Left lung (tissue), 4 donors: ENCODE measurements at regions not wholly inside any gene's neighbourhood (a gene's known extent, or its start where the extent isn't known, plus 50 kb on each side); places are given as distances from the start of the nearest gene placed in this dataset.

Source experiments
- ATAC-seq: fragments of 200-7000 bp; cut with Tn5 transposase; one replicate; pipeline ENCODE4 v1.9.1; 2020; ENCODE audit warnings: moderate library complexity
- DNase-seq, 4 donors: peaks; one replicate each; pipeline ENCODE4 v3.0.0-alpha.2; 2013 to 2020
- H3K27ac ChIP-seq, 2 donors: fragments of 200-600 bp; sonication (generic) in 1 of 2; one replicate each; pipeline versions ENCODE4 v1.5.0 to v1.8.0; 2020 to 2021
- H3K27me3 ChIP-seq, 2 donors: fragments of 200-600 bp; sonication (generic) in 1 of 2; one replicate each; pipeline versions ENCODE4 v1.5.0 to v1.8.0; 2020 to 2021
- H3K36me3 ChIP-seq, 2 donors: fragments of 200-600 bp; sonication (generic) in 1 of 2; one replicate each; pipeline versions ENCODE4 v1.5.0 to v1.8.0; 2020 to 2021
- H3K4me1 ChIP-seq, 2 donors: fragments of 200-600 bp; one replicate each; pipeline ENCODE4 v1.8.0; 2021
- H3K4me3 ChIP-seq, 2 donors: fragments of 200-600 bp; sonication (generic) in 1 of 2; one replicate each; pipeline versions ENCODE4 v1.5.0 to v1.8.0; 2020 to 2021; ENCODE audit warnings: mild to moderate bottlenecking in 1 of 2
- H3K9me3 ChIP-seq, 2 donors: fragments of 200-600 bp; sonication (generic) in 1 of 2; one replicate each; pipeline versions ENCODE4 v1.5.0 to v1.8.0; 2020 to 2021
- CTCF ChIP-seq, 2 donors: fragments of 200-600 bp; sonication (generic) in 1 of 2; IDR thresholded peaks; one replicate each; pipeline versions ENCODE4 v1.5.0 to v1.8.0; 2021; ENCODE audit warnings: antibody characterized with exemption in 2 of 2
- intact Hi-C, 2 donors: fragments of 100-400 bp; cut with DNase I; formaldehyde crosslinking; loops; one replicate each; pipeline versions ENCODE4 v1.11.2 to v1.14.2; 2022
- donor health status: DM: no; HTN: yes; CAD: no.
- donor health status: DM: no; HTN: no; CAD: no.

- no peak for TF ChIP-seq CTCF (IDR thresholded peaks at IDR 0.05)
- ATAC-seq, result no peak
These were observed 636.3 kb upstream of the IMPG1 start for GRCh38 chr6:76708641-76709331.

GRCh38 chr6:76707630-76708029 is 635.2 kb upstream of the IMPG1 start:
- ATAC-seq (no peak), DNase-seq (no peak)
- Histone ChIP-seq H3K27ac (no peak overlapping the region), H3K4me3 (no peak overlapping the region), H3K36me3 (no peaks in the 10 kb centered on the region), H3K4me1 (no peaks in the 10 kb centered on the region), H3K27me3 (no peaks in the 10 kb centered on the region), H3K9me3 (no peaks in the 10 kb centered on the region)
- TF ChIP-seq CTCF (IDR thresholded peaks at IDR 0.05), result no peak
- intact Hi-C loops, result no loop called here

More at GRCh38 chr6:76708641-76709331, 636.3 kb upstream of the IMPG1 start:
- no peaks in the 10 kb centered on the region for H3K9me3 ChIP-seq
- intact Hi-C loops, result no loop called here
- no peaks in the 10 kb centered on the region for H3K36me3 ChIP-seq
- no peaks in the 10 kb centered on the region for H3K27me3 ChIP-seq
- no peak overlapping the region for H3K4me3 ChIP-seq
- no peaks in the 10 kb centered on the region for H3K4me1 ChIP-seq
- no peak overlapping the region for H3K27ac ChIP-seq
- no peak for DNase-seq

GRCh38 chr6:76706631-76707030 is 634.2 kb upstream of the IMPG1 start:
- no peak overlapping the region for H3K27ac ChIP-seq
- no peaks in the 10 kb centered on the region for H3K27me3 ChIP-seq
- DNase-seq (no peak), ATAC-seq (no peak)
- H3K4me3 ChIP-seq, result no peak overlapping the region
- intact Hi-C loops, result no loop called here
- no peaks in the 10 kb centered on the region for H3K9me3 ChIP-seq
- no peak for TF ChIP-seq CTCF (IDR thresholded peaks at IDR 0.05)
- no peaks in the 10 kb centered on the region for H3K36me3 ChIP-seq
- no peaks in the 10 kb centered on the region for H3K4me1 ChIP-seq

- intact Hi-C loops, result no loop called here
- Histone ChIP-seq H3K36me3 (no peaks in the 10 kb centered on the region), H3K9me3 (no peaks in the 10 kb centered on the region), H3K27ac (no peak overlapping the region), H3K4me3 (no peak overlapping the region), H3K27me3 (no peaks in the 10 kb centered on the region), H3K4me1 (no peaks in the 10 kb centered on the region)
- ATAC-seq (no peak), DNase-seq (no peak)
- no peak for TF ChIP-seq CTCF (IDR thresholded peaks at IDR 0.05)
These were observed 633.6 kb upstream of the IMPG1 start for GRCh38 chr6:76706086-76706485.

- no peak for ATAC-seq
- intact Hi-C loops, result no loop called here
These were observed 631.3 kb upstream of the IMPG1 start for GRCh38 chr6:76703786-76704185.

More at GRCh38 chr6:76703786-76704185, 631.3 kb upstream of the IMPG1 start:
- Histone ChIP-seq H3K36me3 (no peaks in the 10 kb centered on the region), H3K9me3 (no peaks in the 10 kb centered on the region), H3K27ac (no peak overlapping the region), H3K4me3 (no peak overlapping the region), H3K27me3 (no peaks in the 10 kb centered on the region), H3K4me1 (no peaks in the 10 kb centered on the region)
- no peak for TF ChIP-seq CTCF (IDR thresholded peaks at IDR 0.05)
- DNase-seq, result no peak
